Stimulated activated CD4-positive, alpha-beta T cell treated with anti-CD3 and anti-CD28 coated beads, TNF-alpha, amount 100 ng/mL, for 48 hours (primary cell): ENCODE measurements at regions not wholly inside any gene's neighbourhood (a gene's known extent, or its start where the extent isn't known, plus 50 kb on each side); places are given as distances from the start of the nearest gene placed in this dataset.
"Not testable (repeated sequence)": the region's sequence is repeated elsewhere in the genome, so short reads cannot be mapped to it uniquely, and the experiment has no call there.

Experiments used
- DNase-seq, 3 donors: peaks; one replicate each; pipeline ENCODE4 v3.0.0-alpha.2; 2020; ENCODE audit warnings: low read depth in 3 of 3

GRCh38 chr17:72175787-72176515 lies 55.1 kb downstream of the SOX9 start:
- no peak for DNase-seq

GRCh38 chr17:72176516-72176851 lies 55.7 kb downstream of the SOX9 start:
- no peak for DNase-seq

- DNase-seq, result no peak
These were observed 56.3 kb downstream of the SOX9 start for GRCh38 chr17:72176951-72177660.

GRCh38 chr17:72177738-72178137 lies 56.9 kb downstream of the SOX9 start:
- no peak for DNase-seq

GRCh38 chr17:72182371-72182873 lies 61.6 kb downstream of the SOX9 start:
- no peak for DNase-seq

- DNase-seq, result no peak
These were observed 62.4 kb downstream of the SOX9 start for GRCh38 chr17:72183194-72183685.

GRCh38 chr17:72184805-72185204 lies 64.0 kb downstream of the SOX9 start:
- no peak for DNase-seq

- no peak for DNase-seq
These were observed 64.7 kb downstream of the SOX9 start for GRCh38 chr17:72185564-72185963.

DNA sequence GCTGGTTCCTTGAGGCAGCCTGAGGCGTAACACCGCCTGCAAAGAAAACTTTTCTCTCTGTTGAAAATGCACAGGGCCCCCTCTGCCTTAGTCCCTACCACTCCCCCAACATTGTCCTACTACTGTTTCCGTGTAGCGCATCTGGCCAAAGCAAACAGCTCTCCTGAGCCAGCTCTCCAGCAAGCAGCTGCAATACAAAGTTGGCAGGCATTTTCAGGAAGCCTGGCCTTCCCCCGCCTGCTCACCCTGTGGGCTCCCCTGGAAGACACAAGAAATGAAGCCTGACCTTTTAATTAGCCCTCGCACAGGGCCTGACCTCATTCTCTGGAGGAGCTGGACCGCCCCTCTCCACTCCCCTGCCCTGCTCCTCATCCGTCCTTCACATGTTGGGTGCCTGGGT lies 66.7 kb downstream of the SOX9 start:
- DNase-seq, result no peak

GRCh38 chr17:72188801-72189200 lies 68.0 kb downstream of the SOX9 start:
- no peak for DNase-seq

GRCh38 chr17:72189768-72190593 lies 69.2 kb downstream of the SOX9 start:
- no peak for DNase-seq

DNA sequence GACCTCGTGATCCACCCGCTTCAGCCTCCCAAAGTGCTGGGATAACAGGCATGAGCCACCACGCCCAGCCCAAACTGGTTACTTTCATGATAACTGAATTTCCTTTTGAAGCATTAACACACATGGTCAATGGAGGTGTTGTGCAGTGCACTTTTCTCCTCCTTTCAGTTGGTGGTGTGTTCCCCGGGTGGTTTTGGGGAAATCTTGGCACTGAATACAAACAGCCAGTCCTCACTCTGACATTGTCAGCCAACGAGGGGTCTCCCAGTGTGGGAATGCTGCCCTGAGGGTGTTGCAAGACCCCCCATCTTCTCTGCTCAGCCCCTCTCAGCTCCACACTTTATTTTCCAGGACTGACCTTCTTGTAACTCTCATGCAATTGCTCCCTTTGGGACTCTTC lies 70.5 kb downstream of the SOX9 start:
- DNase-seq, result no peak

DNA sequence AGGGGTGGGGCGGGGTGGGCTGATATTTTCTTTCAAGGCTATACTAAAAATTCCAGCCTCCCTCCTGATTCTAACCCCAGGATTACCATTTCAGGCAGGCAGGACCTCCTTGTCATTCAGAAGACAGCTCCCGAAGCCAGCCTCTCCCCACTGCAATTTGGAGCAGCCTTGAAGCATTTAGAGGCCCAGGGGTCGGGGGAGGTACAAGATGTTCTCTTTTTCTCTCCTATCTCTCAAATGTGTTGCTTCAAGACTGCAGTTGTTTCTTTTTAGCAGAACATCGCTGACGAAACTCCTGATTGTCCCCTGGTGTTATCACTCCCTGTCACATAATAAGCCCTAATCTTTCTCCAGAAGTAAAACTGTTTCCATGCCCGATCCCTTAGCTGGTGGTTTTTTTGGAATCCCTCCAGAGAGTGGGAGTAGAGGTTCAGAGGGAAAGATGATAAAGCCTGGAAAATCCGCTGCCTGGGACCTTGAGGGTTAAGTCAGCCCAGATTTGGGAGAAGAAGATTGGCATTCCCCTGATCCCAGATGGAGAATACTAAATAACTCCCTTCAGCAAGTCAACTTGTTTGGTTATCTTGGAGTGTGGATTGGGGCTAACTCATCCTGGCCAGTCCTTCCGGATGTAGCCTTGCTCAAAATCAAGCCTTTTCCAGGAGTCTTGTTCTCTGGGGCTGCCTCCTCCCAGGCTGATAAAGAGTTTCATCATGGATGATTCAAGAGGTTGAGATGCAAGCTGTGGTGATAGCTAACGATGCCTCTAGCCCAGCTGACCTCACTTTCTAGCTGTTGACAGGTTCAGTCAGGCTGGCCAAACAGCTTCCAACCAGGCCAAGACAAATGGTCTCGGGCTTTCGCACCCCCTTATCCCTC lies 71.3 kb downstream of the SOX9 start:
- no peak for DNase-seq

- no peak for DNase-seq
These were observed 72.0 kb downstream of the SOX9 start for GRCh38 chr17:72192800-72193192.

DNA sequence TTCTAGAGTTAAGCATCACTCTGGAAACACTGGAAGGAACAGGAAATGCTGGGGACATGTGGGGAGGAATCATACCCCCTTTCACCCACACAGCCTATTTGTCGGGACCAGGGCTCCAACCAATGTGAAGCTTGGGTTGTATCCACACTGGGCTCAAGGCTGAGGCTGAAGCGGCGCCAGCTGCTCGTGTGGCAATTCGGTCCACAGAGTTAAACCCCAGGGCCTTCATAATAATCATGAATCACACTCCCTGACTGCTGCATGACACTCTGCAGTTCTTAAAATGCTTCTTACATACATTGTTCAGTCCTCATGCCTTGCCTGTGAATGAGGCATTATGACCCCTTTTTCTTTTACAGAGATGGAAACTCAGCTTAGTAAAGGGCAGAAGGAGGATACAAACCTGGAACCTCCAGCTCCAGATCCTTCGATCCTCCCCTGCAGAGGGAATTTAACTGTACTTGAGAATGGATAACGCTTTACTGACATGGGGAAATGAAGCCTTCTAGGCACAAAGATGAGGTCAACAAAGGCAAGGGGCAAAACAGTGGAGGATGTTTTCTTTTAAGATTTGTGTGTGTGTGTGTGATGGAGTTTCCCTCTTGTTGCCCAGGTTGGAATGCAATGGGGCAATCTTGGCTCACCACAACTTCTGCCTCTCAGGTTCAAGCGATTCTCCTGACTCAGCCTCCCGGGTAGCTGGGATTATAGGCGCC lies 72.7 kb downstream of the SOX9 start:
- no peak for DNase-seq

DNA sequence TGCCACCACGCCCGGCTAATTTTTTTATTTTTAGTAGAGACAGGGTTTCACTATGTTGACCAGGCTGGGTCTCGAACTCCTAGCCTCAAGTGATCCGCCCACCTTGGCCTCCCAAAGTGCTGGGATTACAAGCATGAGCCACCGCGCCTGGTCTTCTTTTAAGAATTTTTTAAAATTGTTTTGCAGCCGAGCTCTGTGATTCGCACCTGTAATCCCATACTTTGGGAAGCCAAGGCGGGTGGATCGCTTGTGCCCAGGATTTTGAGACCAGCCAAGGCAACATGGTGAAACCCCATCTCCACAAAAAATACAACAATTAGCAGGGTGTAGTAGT lies 73.3 kb downstream of the SOX9 start:
- not testable (repeated sequence) for DNase-seq

- DNase-seq, result no peak
These were observed 78.4 kb downstream of the SOX9 start for GRCh38 chr17:72199256-72199655.

GRCh38 chr17:72204742-72205141 lies 83.9 kb downstream of the SOX9 start:
- DNase-seq, result no peak

GRCh38 chr17:72205357-72205756 lies 84.5 kb downstream of the SOX9 start:
- no peak for DNase-seq

GRCh38 chr17:72205822-72206221 lies 85.0 kb downstream of the SOX9 start:
- no peak for DNase-seq

DNA sequence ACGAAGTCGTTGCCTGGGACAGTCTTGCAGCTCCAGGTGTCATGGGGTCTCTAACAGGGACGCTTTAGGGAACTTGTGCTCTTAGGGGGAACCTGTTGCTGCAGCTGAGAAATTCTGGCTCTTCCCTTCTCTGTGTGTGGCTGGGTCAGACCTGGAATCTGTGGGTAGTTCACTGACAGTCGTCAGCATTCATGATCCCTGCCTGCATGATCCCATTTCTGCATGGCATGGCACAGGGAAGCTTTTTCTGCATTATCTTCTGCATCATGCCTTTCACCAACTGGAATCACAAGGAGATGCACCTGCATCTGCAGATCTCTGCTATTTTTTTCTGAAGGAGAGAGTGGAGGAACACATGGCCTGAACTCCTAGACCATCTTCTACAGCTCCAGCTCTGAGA lies 85.6 kb downstream of the SOX9 start:
- no peak for DNase-seq
